ENCODE measurements at regions not wholly inside any gene's neighbourhood (a gene's known extent, or its start where the extent isn't known, plus 50 kb on each side); places are given as distances from the start of the nearest gene placed in this dataset.
"Not testable (repeated sequence)": the region's sequence is repeated elsewhere in the genome, so short reads cannot be mapped to it uniquely, and the experiment has no call there.

DNA sequence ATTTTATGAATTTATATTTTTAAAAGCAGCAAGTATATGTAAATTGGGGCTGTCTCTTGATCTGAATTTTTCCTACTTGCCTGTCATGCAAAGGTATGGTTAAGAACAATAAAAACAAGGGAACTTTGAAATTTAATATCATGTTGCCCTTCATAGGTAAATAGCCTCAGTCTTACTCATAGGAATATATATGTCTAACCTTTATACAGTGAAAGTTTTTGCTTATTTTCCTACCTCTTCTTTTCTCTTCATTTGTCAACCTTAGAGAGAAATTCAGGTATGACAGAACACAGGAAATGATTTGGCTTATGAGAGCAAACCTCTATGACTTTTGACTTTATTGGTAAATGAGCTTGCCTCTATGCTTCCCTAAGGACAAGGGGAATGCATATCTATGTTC is 716.0 kb downstream of the CENPC start:
- H3K9me3 Mint-ChIP-seq = peaks cover 5 to 11% (median 7%) of the 10 kb centered on the region in 3 donors
- H3K27ac Mint-ChIP-seq = no peak overlapping the region
- H3K4me1 Mint-ChIP-seq = no peaks in the 10 kb centered on the region
- no peak overlapping the region for H3K4me3 Mint-ChIP-seq
- no peaks in the 10 kb centered on the region for H3K36me3 Mint-ChIP-seq
- H3K27me3 Mint-ChIP-seq = no peaks in the 10 kb centered on the region

DNA sequence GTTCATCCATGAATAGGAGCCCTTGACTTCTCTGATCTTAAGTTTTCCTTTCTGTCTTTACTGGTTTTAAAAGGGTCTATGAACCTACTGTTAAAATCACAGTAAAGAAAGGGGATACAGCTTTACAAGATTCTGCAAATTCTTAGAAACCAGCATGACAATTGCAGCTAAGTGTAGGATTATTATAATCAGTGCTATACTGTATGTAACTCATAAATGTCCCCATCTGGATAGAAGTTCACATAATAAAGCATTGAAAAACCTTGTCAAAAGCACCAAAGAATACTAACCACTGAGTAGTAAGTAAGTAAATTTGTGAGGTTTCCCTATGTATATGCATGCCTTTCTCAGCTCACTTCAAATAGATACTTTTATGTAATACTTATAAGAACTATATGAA is 724.6 kb downstream of the CENPC start:
- Mint-ChIP-seq H3K4me1 (no peaks in the 10 kb centered on the region), H3K4me3 (no peak overlapping the region), H3K27me3 (no peaks in the 10 kb centered on the region), H3K36me3 (no peaks in the 10 kb centered on the region), H3K9me3 (peaks cover 0 to 3% (median 2%) of the 10 kb centered on the region in 3 donors), H3K27ac (no peak overlapping the region)

DNA sequence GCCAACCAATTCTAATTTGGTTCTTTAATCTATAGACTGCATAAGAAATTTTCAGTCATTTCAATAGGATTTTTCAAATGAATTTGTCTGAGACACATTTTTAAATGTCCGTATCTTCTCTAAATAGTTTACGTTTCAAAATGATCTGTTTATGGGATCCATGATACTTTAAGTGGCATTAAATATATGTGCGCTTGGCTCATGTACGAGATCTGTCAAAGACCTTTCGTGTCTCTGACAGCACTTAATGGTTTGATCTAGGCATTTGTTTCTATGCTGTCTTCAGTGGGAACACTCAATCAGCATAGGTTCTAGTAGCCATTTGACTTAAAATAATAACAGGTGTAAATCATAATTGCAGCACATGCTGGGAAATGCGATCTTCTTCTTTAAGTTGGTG is 731.0 kb downstream of the CENPC start:
- Mint-ChIP-seq H3K4me1 (no peaks in the 10 kb centered on the region), H3K9me3 (peaks cover 0 to 2% (median 0%) of the 10 kb centered on the region in 3 donors), H3K36me3 (no peaks in the 10 kb centered on the region), H3K27ac (no peak overlapping the region), H3K4me3 (no peak overlapping the region), H3K27me3 (no peaks in the 10 kb centered on the region)

DNA sequence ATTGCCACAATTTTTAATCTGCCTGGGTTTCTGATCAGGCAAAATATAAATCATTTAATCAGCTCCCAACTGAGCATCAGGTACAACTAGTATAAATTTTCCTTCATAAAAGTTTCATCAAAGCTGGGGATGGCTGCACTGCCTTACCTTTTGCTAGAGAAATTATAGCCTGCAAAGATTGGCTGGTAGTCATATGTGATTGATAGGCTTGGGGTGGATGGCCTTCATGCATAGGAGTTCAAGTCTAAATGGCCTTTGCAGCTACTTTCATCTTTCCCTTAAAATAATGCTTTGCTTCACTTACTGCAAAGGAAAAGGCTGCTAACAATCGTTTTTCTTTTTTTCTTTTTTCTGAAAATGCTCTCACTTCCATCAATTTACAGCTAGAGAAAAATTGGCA is 739.7 kb downstream of the CENPC start:
- Mint-ChIP-seq H3K9me3 (no peaks in the 10 kb centered on the region), H3K4me3 (no peak overlapping the region), H3K36me3 (no peaks in the 10 kb centered on the region), H3K4me1 (no peaks in the 10 kb centered on the region), H3K27ac (no peak overlapping the region), H3K27me3 (no peaks in the 10 kb centered on the region)

DNA sequence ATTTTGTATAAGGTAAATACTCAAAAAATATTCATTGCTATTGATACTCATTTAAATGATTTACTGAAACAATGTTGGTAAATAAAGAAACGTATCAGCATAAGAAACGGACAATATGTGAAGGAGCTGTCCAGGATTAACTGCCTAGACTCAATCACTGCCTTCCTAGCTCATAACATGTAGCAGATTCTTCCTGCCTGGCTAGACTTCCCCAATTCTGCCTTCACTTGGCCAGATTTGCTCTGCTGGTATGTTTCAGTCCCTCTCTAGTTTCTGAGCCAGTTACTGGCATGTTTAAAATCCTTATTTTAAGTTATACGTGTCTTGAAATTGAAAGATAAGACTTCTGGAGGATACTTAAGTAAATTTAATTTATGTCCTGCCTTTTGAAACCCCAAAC is 740.3 kb downstream of the CENPC start:
- Mint-ChIP-seq H3K9me3 (no peaks in the 10 kb centered on the region), H3K4me3 (no peak overlapping the region), H3K36me3 (no peaks in the 10 kb centered on the region), H3K27ac (no peak overlapping the region), H3K27me3 (no peaks in the 10 kb centered on the region), H3K4me1 (no peaks in the 10 kb centered on the region)

DNA sequence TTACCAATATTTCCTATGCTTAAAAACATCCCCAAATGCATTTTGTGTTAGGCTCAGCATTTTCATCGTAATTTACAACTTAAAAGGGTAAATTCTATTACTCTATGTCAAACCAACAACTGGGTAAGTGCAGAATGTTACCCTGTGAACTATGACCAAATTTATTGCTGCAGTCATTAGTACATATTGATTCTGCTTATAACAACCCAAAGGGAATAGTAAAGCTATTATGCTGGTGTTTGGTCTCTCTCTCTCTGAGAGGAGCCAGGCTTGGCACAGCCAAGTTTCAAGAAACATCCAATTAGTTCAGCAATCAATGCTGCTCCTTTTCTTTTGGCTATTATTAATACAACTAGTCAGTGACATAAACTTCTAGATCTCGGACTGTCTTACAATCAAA is 747.7 kb downstream of the CENPC start:
- no peaks in the 10 kb centered on the region for H3K27me3 Mint-ChIP-seq

DNA sequence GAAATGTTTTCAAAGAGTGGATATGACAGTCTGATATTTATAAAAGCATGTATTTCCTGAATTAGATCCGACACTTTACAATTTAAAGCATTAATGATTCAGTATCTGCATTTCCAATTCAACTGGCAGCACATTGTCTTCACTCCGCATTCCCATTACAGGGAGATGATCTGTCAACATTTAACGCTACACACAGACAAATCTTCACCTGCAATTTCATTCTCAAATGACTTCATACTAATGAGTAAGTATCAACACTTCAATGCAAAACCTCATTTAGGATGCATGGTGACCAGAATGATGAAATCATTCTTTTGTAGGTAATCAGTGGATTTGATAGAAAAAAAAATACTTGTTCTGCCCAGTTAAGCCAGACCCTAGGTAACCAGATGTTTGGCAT is 749.6 kb downstream of the CENPC start:
- H3K27ac Mint-ChIP-seq = no peak overlapping the region
- H3K4me3 Mint-ChIP-seq = no peak overlapping the region
- H3K4me1 Mint-ChIP-seq = no peaks in the 10 kb centered on the region
- peaks cover 0 to 1% (median 0%) of the 10 kb centered on the region in 3 donors for H3K9me3 Mint-ChIP-seq
- H3K36me3 Mint-ChIP-seq = no peaks in the 10 kb centered on the region
- no peaks in the 10 kb centered on the region for H3K27me3 Mint-ChIP-seq

More for the DNA sequence above, 747.7 kb downstream of the CENPC start:
- no peak overlapping the region for H3K27ac Mint-ChIP-seq
- H3K36me3 Mint-ChIP-seq = no peaks in the 10 kb centered on the region
- no peak overlapping the region for H3K4me3 Mint-ChIP-seq
- no peaks in the 10 kb centered on the region for H3K9me3 Mint-ChIP-seq
- H3K4me1 Mint-ChIP-seq = no peaks in the 10 kb centered on the region

DNA sequence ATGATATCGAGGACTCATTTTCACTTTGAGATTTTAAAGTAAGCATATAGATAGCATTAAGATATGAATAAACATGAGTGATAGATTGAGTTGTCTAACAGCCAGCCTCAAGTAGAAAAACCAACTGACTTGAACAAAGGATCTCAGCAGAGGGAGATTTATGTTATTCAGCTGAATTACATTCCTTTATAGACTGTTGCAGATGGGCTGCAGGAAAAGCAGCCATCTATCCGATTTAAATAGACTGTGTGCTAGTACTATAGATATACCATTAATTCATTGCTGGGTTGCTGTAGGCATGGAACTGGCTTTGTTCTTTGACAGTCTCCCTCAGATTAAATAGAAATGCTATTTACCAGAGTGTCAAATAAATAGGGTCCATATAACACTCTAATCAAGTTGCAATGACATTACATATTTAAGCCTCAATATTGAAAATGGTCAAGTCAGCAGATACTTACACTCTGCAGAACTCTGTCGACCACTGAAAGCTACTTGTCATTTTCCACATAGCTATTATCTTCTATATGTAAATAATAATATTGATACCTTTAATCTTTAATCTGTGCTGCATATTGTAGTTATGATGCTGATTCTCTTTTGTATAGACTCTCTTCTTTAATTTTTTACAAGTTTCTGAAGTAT is 750.8 kb downstream of the CENPC start:
- Mint-ChIP-seq H3K27ac (no peak overlapping the region), H3K4me3 (no peak overlapping the region), H3K27me3 (no peaks in the 10 kb centered on the region), H3K9me3 (peaks cover 0 to 1% (median 0%) of the 10 kb centered on the region in 3 donors), H3K4me1 (no peaks in the 10 kb centered on the region), H3K36me3 (no peaks in the 10 kb centered on the region)

DNA sequence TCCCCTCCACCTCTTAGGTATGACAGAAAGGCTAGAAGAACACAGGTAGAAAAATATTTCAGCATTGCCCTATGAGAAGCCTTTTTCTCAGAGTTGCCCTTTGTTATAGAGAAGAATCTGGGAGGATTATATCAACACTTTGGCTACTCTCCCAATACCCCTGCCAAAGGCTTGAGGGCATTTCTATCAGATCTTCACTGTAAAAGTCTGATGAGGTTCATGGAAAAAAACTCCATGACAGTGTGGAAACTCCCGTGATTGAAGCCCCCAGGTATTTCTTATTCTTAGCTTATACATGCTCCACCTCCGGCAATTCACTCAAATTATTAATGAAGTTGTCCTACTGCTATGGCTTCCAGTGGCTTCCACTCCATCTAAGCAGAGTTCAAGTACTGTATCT is 753.6 kb downstream of the CENPC start:
- H3K9me3 Mint-ChIP-seq = peaks cover 0 to 1% (median 0%) of the 10 kb centered on the region in 3 donors
- H3K4me1 Mint-ChIP-seq = no peaks in the 10 kb centered on the region
- no peak overlapping the region for H3K27ac Mint-ChIP-seq
- no peak overlapping the region for H3K4me3 Mint-ChIP-seq
- H3K36me3 Mint-ChIP-seq = no peaks in the 10 kb centered on the region
- H3K27me3 Mint-ChIP-seq = no peaks in the 10 kb centered on the region

DNA sequence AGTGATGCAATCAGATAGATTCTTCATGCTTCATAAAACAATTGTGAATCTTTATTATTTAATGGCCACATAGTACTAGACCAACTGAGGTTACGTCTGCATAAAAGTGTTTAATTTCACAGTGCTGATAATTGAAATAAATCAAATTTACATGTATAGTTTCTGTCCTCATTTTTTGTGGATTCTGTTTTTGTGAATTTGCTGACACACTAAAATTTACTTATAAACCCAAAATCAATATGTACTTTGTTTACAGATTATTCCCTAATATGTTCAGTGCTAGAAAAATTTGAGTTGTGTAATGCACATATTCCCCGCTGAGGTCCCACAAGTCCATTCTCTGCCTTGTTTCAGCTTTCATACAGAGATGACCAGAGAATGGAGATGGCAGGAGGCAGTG is 759.8 kb downstream of the CENPC start:
- no peak overlapping the region for H3K4me3 Mint-ChIP-seq
- H3K4me1 Mint-ChIP-seq = no peaks in the 10 kb centered on the region
- H3K36me3 Mint-ChIP-seq = no peaks in the 10 kb centered on the region
- no peak overlapping the region for H3K27ac Mint-ChIP-seq
- H3K9me3 Mint-ChIP-seq = no peaks in the 10 kb centered on the region
- no peaks in the 10 kb centered on the region for H3K27me3 Mint-ChIP-seq

DNA sequence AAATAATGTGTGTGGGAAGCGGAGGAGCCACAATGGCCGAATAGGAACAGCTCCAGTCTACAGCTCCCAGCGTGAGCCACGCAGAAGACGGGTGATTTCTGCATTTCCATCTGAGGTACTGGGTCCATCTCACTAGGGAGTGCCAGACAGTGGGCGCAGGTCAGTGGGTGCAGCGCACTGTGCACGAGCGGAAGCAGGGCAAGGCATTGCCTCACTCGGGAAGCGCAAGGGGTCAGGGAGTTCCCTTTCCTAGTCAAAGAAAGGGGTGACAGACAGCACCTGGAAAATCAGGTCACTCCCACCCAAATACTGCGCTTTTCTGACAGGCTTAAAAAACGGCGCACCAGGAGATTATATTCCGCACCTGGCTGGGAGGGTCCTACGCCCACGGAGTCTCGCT is 762.6 kb downstream of the CENPC start:
- not testable (repeated sequence) for H3K4me1 Mint-ChIP-seq, H3K4me3 Mint-ChIP-seq, H3K36me3 Mint-ChIP-seq, H3K27ac Mint-ChIP-seq, H3K9me3 Mint-ChIP-seq, H3K27me3 Mint-ChIP-seq

DNA sequence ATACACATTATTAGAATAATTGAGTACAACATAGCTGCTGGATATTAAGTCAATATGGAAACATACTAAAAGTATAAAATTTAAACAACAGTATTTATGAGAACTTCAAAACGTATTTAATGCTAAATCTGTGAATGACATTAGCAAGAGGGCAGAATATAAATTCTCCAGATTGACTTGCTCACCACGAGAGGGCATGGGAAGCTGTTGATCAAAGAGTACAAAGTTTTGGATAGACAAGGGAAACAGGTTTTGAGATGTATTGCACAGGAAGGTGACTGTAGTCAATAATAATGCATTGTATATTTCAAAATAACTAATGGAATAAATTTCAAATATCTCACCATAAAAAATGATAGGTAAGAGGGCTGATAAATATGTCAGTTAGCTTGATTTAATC is 768.2 kb downstream of the CENPC start:
- Mint-ChIP-seq H3K27ac (no peak overlapping the region), H3K9me3 (peaks cover 0 to 4% (median 2%) of the 10 kb centered on the region in 3 donors), H3K27me3 (no peaks in the 10 kb centered on the region), H3K4me3 (no peak overlapping the region), H3K4me1 (no peaks in the 10 kb centered on the region), H3K36me3 (no peaks in the 10 kb centered on the region)

DNA sequence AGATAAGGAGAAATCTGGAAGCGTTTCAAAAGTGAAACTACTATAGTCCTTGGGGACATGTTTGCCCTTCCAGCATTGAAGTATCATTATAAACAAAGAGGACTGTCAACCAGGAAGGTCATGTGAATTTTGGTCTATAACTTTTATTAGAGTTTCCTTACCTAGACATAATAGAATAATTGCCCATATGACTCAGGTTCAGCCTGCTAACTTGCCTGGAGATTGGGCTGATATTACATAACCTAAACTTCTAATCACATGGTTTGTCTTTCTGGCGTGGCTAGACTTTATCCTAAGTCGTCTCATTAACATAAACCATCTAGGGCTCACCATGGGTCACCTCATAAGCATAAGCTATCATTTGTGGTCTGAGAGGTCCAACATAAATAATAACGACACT is 775.9 kb downstream of the CENPC start:
- H3K9me3 Mint-ChIP-seq = peaks cover 2 to 4% (median 2%) of the 10 kb centered on the region in 3 donors

DNA sequence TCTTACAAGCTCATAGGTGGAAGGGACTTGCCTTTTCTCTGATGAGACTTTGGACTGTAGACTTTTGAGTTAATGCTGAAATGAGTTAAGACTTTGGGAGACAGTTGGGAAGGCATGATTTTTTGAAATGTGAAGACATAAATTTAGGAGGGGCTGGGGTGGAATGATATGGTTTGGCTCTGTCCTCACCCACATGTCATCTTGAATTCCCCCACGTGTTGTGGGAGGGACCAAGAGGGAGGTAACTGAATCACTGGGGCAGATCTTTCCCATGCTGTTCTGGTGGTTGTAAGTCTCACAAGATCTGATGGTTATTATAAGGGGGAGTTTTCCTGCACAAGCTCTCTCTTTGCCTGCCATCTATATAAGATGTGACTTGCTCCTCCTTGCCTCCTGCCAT is 777.9 kb downstream of the CENPC start:
- H3K4me1 Mint-ChIP-seq = no peaks in the 10 kb centered on the region
- H3K4me3 Mint-ChIP-seq = no peak overlapping the region
- no peaks in the 10 kb centered on the region for H3K27me3 Mint-ChIP-seq
- peaks cover 0 to 2% (median 0%) of the 10 kb centered on the region in 3 donors for H3K9me3 Mint-ChIP-seq
- H3K36me3 Mint-ChIP-seq = no peaks in the 10 kb centered on the region
- H3K27ac Mint-ChIP-seq = peak overlapping the region in 2 of 3 donors; percentile 2 to 50

More for the DNA sequence above, 775.9 kb downstream of the CENPC start:
- Mint-ChIP-seq H3K36me3 (no peaks in the 10 kb centered on the region), H3K4me1 (no peaks in the 10 kb centered on the region), H3K27me3 (no peaks in the 10 kb centered on the region), H3K27ac (no peak overlapping the region), H3K4me3 (no peak overlapping the region)

DNA sequence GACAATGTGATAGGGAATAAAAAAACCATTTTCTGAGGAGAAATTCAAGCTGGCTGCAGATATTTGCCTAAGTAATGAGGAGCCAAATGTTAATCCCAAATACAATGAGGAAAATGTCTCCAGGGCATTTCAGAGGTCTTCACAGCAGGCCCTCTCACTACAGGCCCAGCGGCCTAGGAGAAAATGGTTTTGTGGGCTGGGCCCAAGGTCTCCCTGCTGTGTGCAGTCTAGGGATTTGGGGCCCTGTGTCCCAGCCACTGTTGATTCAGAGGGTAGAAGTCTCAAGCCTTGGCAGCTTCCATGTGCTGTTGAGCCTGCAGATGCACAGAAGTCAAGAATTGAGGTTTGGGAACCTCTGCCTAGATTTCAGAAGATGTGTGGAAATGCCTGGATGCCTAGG is 778.7 kb downstream of the CENPC start:
- H3K36me3 Mint-ChIP-seq = no peaks in the 10 kb centered on the region
- no peaks in the 10 kb centered on the region for H3K4me1 Mint-ChIP-seq
- H3K27ac Mint-ChIP-seq = no peak overlapping the region
- H3K27me3 Mint-ChIP-seq = no peaks in the 10 kb centered on the region
- H3K9me3 Mint-ChIP-seq = peaks cover 0 to 1% (median 0%) of the 10 kb centered on the region in 3 donors
- H3K4me3 Mint-ChIP-seq = no peak overlapping the region

DNA sequence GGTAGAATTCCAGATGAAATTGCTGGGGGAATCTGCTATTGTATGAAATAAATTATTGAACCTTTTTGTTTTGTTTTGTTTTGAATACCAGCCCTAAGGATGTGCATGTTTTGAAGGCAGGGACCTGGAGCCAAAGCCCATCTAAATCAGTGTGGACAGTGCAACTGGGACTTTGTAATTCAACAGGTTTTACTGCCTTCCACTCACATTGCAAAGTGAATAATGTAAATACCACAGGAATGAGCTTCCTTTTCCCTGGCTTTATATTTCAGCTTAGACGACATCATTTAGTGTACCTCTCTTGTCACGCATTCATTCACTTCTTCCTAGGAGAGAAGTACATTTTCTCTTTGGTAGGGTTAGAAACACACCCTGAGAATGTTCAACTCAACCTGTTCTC is 795.0 kb downstream of the CENPC start:
- Mint-ChIP-seq H3K9me3 (peaks cover 0 to 2% (median 1%) of the 10 kb centered on the region in 3 donors), H3K4me3 (no peak overlapping the region), H3K27ac (no peak overlapping the region), H3K36me3 (no peaks in the 10 kb centered on the region), H3K4me1 (no peaks in the 10 kb centered on the region), H3K27me3 (no peaks in the 10 kb centered on the region)

DNA sequence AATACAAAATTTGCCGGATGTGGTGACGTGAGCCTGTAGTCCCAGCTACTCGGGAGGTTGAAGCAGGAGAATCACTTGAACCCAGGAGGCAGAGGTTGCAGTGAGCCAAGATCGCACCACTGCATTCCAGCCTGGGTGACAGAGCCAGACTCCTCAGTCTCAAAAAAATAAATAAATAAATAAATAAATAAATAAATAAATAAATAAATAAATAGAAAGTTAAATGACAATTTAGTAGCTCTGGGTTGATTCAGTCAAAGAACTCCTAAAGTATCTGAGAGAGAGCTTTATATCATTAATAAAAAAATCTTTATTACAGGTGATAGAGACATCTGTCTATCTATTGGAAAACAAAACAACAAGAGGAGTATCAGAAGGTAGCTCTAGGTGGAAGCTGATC is 798.4 kb downstream of the CENPC start:
- H3K27me3 Mint-ChIP-seq, H3K4me1 Mint-ChIP-seq, H3K4me3 Mint-ChIP-seq, H3K9me3 Mint-ChIP-seq, H3K27ac Mint-ChIP-seq, H3K36me3 Mint-ChIP-seq: not testable (repeated sequence)

All from IgD-negative memory B cell (primary cell).